Uterus (tissue), 3 donors: ENCODE measurements at regions not wholly inside any gene's neighbourhood (a gene's known extent, or its start where the extent isn't known, plus 50 kb on each side); places are given as distances from the start of the nearest gene placed in this dataset.
"Not testable (repeated sequence)": the region's sequence is repeated elsewhere in the genome, so short reads cannot be mapped to it uniquely, and the experiment has no call there.

Experiments used
- DNase-seq, 2 donors: peaks; one replicate each; pipeline ENCODE4 v3.0.0-alpha.2; 2019 to 2020
- H3K27ac ChIP-seq, 2 donors: fragments of 200-600 bp; sonication (generic); 1 replicate in 1 of 2; 2 replicates in 1 of 2; pipeline ENCODE4 v1.5.1; 2016 to 2018
- H3K27me3 ChIP-seq, 2 donors: fragments of 200-600 bp; sonication (generic); one replicate each; pipeline ENCODE4 v1.5.1; 2018 to 2019; ENCODE audit warnings: control low read depth in 1 of 2
- H3K36me3 ChIP-seq, 2 donors: fragments of 200-600 bp; sonication (generic); one replicate each; pipeline ENCODE4 v1.5.1; 2019; ENCODE audit warnings: control low read depth in 1 of 2
- H3K4me1 ChIP-seq, 2 donors: fragments of 200-600 bp; sonication (generic); one replicate each; pipeline ENCODE4 v1.5.1; 2018 to 2019; ENCODE audit warnings: control low read depth in 1 of 2
- H3K4me3 ChIP-seq, 2 donors: fragments of 200-600 bp; sonication (generic); 1 replicate in 1 of 2; 2 replicates in 1 of 2; pipeline ENCODE4 v1.5.1; 2018 to 2019; ENCODE audit warnings: mild to moderate bottlenecking in 1 of 2
- H3K9me3 ChIP-seq, 2 donors: fragments of 200-600 bp; sonication (generic); one replicate each; pipeline ENCODE4 v1.5.1; 2019; ENCODE audit warnings: control low read depth in 1 of 2
- POLR2A ChIP-seq, 2 donors: fragments of 450-650 bp; IDR thresholded peaks; one replicate each; pipeline ENCODE4 v1.6.1; 2016; ENCODE audit warnings: antibody characterized with exemption in 2 of 2, mild to moderate bottlenecking in 1 of 2, moderate library complexity in 1 of 2
- intact Hi-C: fragments of 100-400 bp; cut with DNase I; formaldehyde crosslinking; loops from one replicate; pipeline ENCODE4 v1.15.1; 2023; ENCODE audit warnings: low total_unique reads
- TF ChIP-seq, protein P1 (sequence below), 4 experiments: fragments of 200-600 bp in 2 of 4; fragments of 450-650 bp in 2 of 4; sonication (generic) in 2 of 4; IDR thresholded peaks; one replicate each; pipeline ENCODE4 v1.5.1; 2016 to 2019; ENCODE audit warnings: antibody characterized with exemption in 4 of 4, mild to moderate bottlenecking in 2 of 4, moderate library complexity in 1 of 4
- donor health status: DM: yes; HTN: yes; CAD: no.

DNA sequence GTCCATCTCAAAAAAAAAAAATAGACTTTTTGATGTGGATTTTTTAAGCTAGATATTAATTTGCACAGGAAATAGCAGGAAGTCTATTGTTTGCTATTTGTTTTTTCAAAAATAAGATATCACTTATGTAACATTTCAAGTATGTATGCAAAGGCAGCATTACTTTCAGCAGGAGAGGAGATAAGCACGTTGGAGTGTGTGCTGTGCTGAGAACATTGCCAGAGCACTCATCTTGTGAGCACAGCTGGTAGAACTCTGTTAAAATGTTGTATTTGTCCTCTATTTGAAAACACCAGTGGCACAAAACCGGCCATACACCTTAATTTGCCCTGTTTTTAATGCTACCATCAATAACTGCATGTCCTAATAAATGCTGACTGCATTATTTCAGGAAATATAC is 1061.9 kb upstream of the CDH18 start:
- no peaks in the 10 kb centered on the region for H3K4me1 ChIP-seq
- TF ChIP-seq POLR2A (IDR thresholded peaks at IDR 0.05): no peak
- TF ChIP-seq, protein P1, sequence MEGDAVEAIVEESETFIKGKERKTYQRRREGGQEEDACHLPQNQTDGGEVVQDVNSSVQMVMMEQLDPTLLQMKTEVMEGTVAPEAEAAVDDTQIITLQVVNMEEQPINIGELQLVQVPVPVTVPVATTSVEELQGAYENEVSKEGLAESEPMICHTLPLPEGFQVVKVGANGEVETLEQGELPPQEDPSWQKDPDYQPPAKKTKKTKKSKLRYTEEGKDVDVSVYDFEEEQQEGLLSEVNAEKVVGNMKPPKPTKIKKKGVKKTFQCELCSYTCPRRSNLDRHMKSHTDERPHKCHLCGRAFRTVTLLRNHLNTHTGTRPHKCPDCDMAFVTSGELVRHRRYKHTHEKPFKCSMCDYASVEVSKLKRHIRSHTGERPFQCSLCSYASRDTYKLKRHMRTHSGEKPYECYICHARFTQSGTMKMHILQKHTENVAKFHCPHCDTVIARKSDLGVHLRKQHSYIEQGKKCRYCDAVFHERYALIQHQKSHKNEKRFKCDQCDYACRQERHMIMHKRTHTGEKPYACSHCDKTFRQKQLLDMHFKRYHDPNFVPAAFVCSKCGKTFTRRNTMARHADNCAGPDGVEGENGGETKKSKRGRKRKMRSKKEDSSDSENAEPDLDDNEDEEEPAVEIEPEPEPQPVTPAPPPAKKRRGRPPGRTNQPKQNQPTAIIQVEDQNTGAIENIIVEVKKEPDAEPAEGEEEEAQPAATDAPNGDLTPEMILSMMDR (IDR thresholded peaks at IDR 0.05): no peak
- intact Hi-C loops: no loop called here
- H3K4me3 ChIP-seq: no peak overlapping the region
- no peak for DNase-seq
- no peak overlapping the region for H3K27ac ChIP-seq
- no peaks in the 10 kb centered on the region for H3K9me3 ChIP-seq
- H3K36me3 ChIP-seq: no peaks in the 10 kb centered on the region
- no peaks in the 10 kb centered on the region for H3K27me3 ChIP-seq

DNA sequence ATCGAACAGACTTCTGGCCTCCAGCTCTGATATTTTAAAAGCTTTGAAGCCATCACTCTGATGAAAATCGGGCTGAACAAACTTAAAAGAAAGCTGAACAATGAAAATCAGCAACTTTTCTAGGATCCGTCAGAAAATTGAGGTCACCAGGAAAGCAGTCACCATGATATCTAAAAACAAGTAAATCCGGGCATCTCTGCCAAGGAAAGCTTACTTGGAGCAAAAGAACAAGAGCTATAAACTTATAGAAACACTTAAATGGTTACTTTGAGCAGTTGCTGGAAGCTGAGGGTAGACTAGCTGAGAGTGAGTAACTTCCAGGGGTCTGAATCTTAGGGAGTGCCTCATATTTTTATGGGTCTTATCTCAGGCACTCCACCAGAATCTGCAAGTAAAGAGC is 1043.0 kb upstream of the CDH18 start:
- Histone ChIP-seq H3K4me3 (no peak overlapping the region), H3K27me3 (no peaks in the 10 kb centered on the region), H3K27ac (no peak overlapping the region), H3K36me3 (no peaks in the 10 kb centered on the region), H3K4me1 (no peaks in the 10 kb centered on the region), H3K9me3 (no peaks in the 10 kb centered on the region)
- intact Hi-C loops: no loop called here
- no peak for TF ChIP-seq POLR2A (IDR thresholded peaks at IDR 0.05)
- TF ChIP-seq, protein P1 (IDR thresholded peaks at IDR 0.05): no peak
- DNase-seq: no peak

DNA sequence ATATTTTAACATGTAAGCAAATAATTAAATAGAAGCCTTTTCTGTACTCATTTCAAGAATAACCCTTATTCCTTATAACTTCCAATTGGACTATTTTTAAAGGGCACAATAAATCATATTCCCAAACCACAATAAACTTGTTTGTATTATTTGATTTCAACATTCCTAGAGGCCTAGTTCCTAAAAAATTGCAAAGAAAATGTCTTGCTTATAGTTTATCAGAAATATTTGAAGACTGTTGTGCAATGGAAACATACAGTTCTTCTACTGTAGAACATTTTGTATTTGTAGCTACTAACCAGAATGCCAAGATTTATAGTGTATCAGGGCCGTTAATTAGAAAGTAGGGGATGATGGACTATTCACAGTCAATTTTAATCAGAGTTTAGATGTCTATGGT is 1037.0 kb upstream of the CDH18 start:
- H3K27ac ChIP-seq: no peak overlapping the region
- DNase-seq: no peak
- H3K9me3 ChIP-seq: no peaks in the 10 kb centered on the region
- H3K36me3 ChIP-seq: no peaks in the 10 kb centered on the region
- H3K4me1 ChIP-seq: no peaks in the 10 kb centered on the region
- no peak overlapping the region for H3K4me3 ChIP-seq
- TF ChIP-seq, protein P1 (IDR thresholded peaks at IDR 0.05): no peak
- TF ChIP-seq POLR2A (IDR thresholded peaks at IDR 0.05): no peak
- intact Hi-C loops: no loop called here
- no peaks in the 10 kb centered on the region for H3K27me3 ChIP-seq

DNA sequence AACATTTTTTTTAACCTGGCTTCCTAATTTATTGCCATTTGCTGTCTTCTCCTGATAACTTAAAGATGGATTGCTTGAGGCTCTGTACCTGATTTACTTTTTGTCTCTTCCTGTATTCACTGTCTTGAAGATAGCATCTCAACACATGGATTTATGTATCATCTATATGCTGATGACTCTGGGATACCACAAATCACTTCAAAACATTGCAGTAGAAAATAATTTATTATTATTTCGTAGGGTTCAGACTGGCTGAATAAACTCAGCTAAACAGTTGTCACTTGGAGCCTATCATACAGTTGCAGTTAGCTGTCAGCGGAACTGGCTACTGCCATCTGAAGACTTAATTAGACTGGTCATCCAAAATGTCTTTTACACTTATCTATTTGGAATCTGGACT is 1025.2 kb upstream of the CDH18 start:
- no peak overlapping the region for H3K27ac ChIP-seq
- intact Hi-C loops: no loop called here
- DNase-seq: no peak
- no peaks in the 10 kb centered on the region for H3K27me3 ChIP-seq
- no peak for TF ChIP-seq POLR2A (IDR thresholded peaks at IDR 0.05)
- TF ChIP-seq, protein P1 (IDR thresholded peaks at IDR 0.05): no peak
- H3K4me3 ChIP-seq: no peak overlapping the region
- no peaks in the 10 kb centered on the region for H3K4me1 ChIP-seq
- no peaks in the 10 kb centered on the region for H3K9me3 ChIP-seq
- no peaks in the 10 kb centered on the region for H3K36me3 ChIP-seq

DNA sequence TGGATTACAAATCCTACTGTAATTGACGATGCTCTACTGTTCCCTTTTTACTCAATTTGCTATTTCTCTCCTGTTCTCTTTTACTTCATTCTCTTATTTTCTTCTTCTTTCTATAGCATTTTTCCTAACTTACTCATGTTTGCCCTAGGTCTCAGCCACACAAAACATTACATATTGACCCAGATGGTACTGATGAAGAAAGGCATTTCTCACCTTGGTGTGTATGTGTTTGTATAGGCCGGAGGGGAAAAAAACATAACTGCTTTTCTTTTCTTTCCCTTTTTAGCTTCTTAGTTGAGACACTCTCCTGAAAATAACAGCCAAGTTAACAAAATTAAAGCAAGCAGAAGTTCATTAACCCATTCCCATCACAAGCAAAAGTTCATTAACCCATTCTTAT is 1019.8 kb upstream of the CDH18 start:
- Histone ChIP-seq H3K9me3 (no peaks in the 10 kb centered on the region), H3K27me3 (no peaks in the 10 kb centered on the region), H3K27ac (no peak overlapping the region), H3K4me1 (no peaks in the 10 kb centered on the region), H3K36me3 (no peaks in the 10 kb centered on the region), H3K4me3 (no peak overlapping the region)
- TF ChIP-seq, protein P1 (IDR thresholded peaks at IDR 0.05): no peak
- TF ChIP-seq POLR2A (IDR thresholded peaks at IDR 0.05): no peak
- intact Hi-C loops: no loop called here
- no peak for DNase-seq

DNA sequence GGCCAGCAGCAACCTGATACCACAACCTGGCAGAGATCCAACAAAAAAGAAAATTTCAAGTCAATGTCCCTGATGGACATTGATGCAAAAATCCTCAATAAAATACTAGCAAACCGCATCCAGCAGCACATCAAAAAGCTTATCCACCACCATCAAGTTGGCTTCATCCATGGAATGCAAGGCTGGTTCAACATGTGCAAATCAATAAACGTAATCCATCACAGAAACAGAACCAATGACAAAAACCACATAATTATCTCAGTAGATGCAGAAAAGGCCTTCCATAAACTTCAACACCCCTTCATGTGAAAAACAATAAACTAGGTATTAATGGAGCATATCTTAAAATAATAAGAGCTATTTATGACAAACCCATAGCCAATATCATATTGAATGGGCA is 1000.9 kb upstream of the CDH18 start:
- H3K9me3 ChIP-seq, DNase-seq, H3K36me3 ChIP-seq, H3K4me3 ChIP-seq, H3K27ac ChIP-seq, intact Hi-C loops, H3K27me3 ChIP-seq, H3K4me1 ChIP-seq: not testable (repeated sequence)
